H1 (cell line): ENCODE measurements at regions not wholly inside any gene's neighbourhood (a gene's known extent, or its start where the extent isn't known, plus 50 kb on each side); places are given as distances from the start of the nearest gene placed in this dataset.

Experiments used
- CTCF ChIA-PET: fragments of 300-600 bp; sonication (Branson Sonifier 250); formaldehyde crosslinking; loops from one replicate; lab custom pipeline; 2021; ENCODE audit not compliant: partially characterized antibody; lab: Charles Lee
- POLR2A ChIA-PET: fragments of 300-600 bp; sonication (Branson Sonifier 250); formaldehyde crosslinking; loops from one replicate; lab custom pipeline; 2021; ENCODE audit warnings: inconsistent platforms; ENCODE audit not compliant: partially characterized antibody; lab: Charles Lee
- DNase-seq, 2 experiments: peaks; one replicate each; pipeline versions ENCODE4 v3.0.0 to v3.0.0-alpha.2; 2010 to 2022; ENCODE audit warnings: low spot score in 2 of 2, low read depth in 1 of 2, mixed read lengths in 1 of 2
- FAIRE-seq: peaks from 2 replicates; lab custom pipeline; 2011; peaks lifted over from hg19 to GRCh38; lab: Jason Lieb, UNC
- H2AFZ ChIP-seq: 2 replicates; pipeline ENCODE4 v1.8.1; 2012; ENCODE audit warnings: low read length, inconsistent platforms
- H2AK5ac ChIP-seq: 2 replicates; pipeline ENCODE4 v1.6.1; 2013; ENCODE audit warnings: low read depth, low read length
- H2BK120ac ChIP-seq: replicated peaks from 2 replicates; pipeline ENCODE3; 2013; ENCODE audit warnings: low read depth, low read length, inconsistent platforms
- H2BK12ac ChIP-seq: 2 replicates; pipeline ENCODE4 v1.6.1; 2013; ENCODE audit warnings: low read depth, low read length
- H2BK15ac ChIP-seq: 2 replicates; pipeline ENCODE4 v1.6.1; 2013; ENCODE audit warnings: low read length
- H2BK20ac ChIP-seq: 2 replicates; pipeline ENCODE4 v1.6.1; 2013; ENCODE audit warnings: low read length
- H2BK5ac ChIP-seq: 2 replicates; pipeline ENCODE4 v1.6.1; 2013; ENCODE audit warnings: low read depth, low read length
- H3K14ac ChIP-seq: 2 replicates; pipeline ENCODE4 v1.6.1; 2013; ENCODE audit warnings: inconsistent platforms; ENCODE audit not compliant: insufficient read length
- H3K18ac ChIP-seq: 2 replicates; pipeline ENCODE4 v1.6.1; 2013; ENCODE audit warnings: low read length; ENCODE audit errors: extremely low read depth
- H3K23ac ChIP-seq: 2 replicates; pipeline ENCODE4 v1.6.1; 2013; ENCODE audit warnings: inconsistent platforms; ENCODE audit not compliant: insufficient read length
- H3K23me2 ChIP-seq: 2 replicates; pipeline ENCODE4 v1.6.1; 2013; ENCODE audit warnings: low read depth, low read length
- H3K27ac ChIP-seq: 2 replicates; pipeline ENCODE4 v1.6.1; 2011; ENCODE audit warnings: low read depth, low read length, inconsistent platforms
- H3K27me3 ChIP-seq, 4 experiments: replicated peaks in 1 of 4; 1 replicate in 1 of 4; 2 replicates in 3 of 4; pipeline versions ENCODE4 v1.6.1 to v1.8.1; 2011 to 2013; ENCODE audit warnings: low read length in 3 of 4, mild to moderate bottlenecking in 3 of 4, inconsistent platforms in 2 of 4, mixed read lengths in 2 of 4, moderate library complexity in 1 of 4; ENCODE audit not compliant: control insufficient read depth in 3 of 4, insufficient read depth in 3 of 4; ENCODE audit errors: extremely low read depth in 1 of 4
- H3K36me3 ChIP-seq, 4 experiments: 2 replicates each; pipeline versions ENCODE4 v1.6.1 to v1.8.1; 2011 to 2013; ENCODE audit warnings: mild to moderate bottlenecking in 4 of 4, low read length in 3 of 4, moderate library complexity in 2 of 4, control low read depth in 1 of 4, inconsistent platforms in 1 of 4; ENCODE audit not compliant: insufficient read depth in 4 of 4, control insufficient read depth in 2 of 4
- H3K4ac ChIP-seq: replicated peaks from 2 replicates; pipeline ENCODE3; 2013; ENCODE audit warnings: low read length, low read depth, mixed read lengths, inconsistent platforms; ENCODE audit not compliant: insufficient read length
- H3K4me1 ChIP-seq, 4 experiments: replicated peaks in 1 of 4; 1 replicate in 1 of 4; 2 replicates in 3 of 4; pipeline versions ENCODE4 v1.6.1 to v1.8.1; 2011 to 2013; ENCODE audit warnings: low read length in 3 of 4, inconsistent platforms in 2 of 4, mixed read lengths in 1 of 4; ENCODE audit not compliant: insufficient read depth in 4 of 4, control insufficient read depth in 3 of 4
- H3K4me2 ChIP-seq, 2 experiments: 2 replicates each; pipeline versions ENCODE4 v1.6.1 to v1.8.1; 2011 to 2013; ENCODE audit warnings: low read depth in 2 of 2, low read length in 2 of 2, control low read depth in 1 of 2, inconsistent platforms in 1 of 2, mild to moderate bottlenecking in 1 of 2; ENCODE audit not compliant: insufficient read depth in 1 of 2
- H3K4me3 ChIP-seq, 4 experiments: fragments of 200-600, 300-600 bp in 1 of 4; sonication (generic), shearing (Covaris generic), sonication (Bioruptor Twin) in 1 of 4; 2 replicates each; pipeline versions ENCODE4 v1.5.1 to v1.8.1; 2011 to 2016; ENCODE audit warnings: low read length in 4 of 4, low read depth in 3 of 4, control low read depth in 2 of 4, inconsistent platforms in 2 of 4, mild to moderate bottlenecking in 2 of 4, mixed read lengths in 1 of 4, moderate library complexity in 1 of 4; ENCODE audit not compliant: insufficient read depth in 2 of 4; ENCODE audit errors: extremely low read depth in 1 of 4
- H3K56ac ChIP-seq: replicated peaks from 2 replicates; pipeline ENCODE3; 2013; ENCODE audit warnings: low read depth, mild to moderate bottlenecking, mixed read lengths, low read length, inconsistent platforms; ENCODE audit not compliant: insufficient read length
- H3K79me1 ChIP-seq: 2 replicates; pipeline ENCODE4 v1.6.1; 2013; ENCODE audit warnings: low read depth, low read length, control low read depth
- H3K79me2 ChIP-seq, 2 experiments: 2 replicates each; pipeline versions ENCODE4 v1.6.1 to v1.8.1; 2012 to 2013; ENCODE audit warnings: low read length in 2 of 2, mild to moderate bottlenecking in 2 of 2, inconsistent platforms in 1 of 2; ENCODE audit not compliant: insufficient read depth in 2 of 2, control insufficient read depth in 1 of 2
- H3K9ac ChIP-seq, 4 experiments: replicated peaks in 1 of 4; 1 replicate in 1 of 4; 2 replicates in 3 of 4; pipeline versions ENCODE4 v1.6.1 to v1.8.1; 2011 to 2013; ENCODE audit warnings: low read depth in 3 of 4, low read length in 3 of 4, control low read depth in 2 of 4, mild to moderate bottlenecking in 2 of 4, moderate library complexity in 2 of 4, inconsistent platforms in 1 of 4; ENCODE audit errors: extremely low read depth in 1 of 4
- H3K9me3 ChIP-seq, 2 experiments: 2 replicates each; pipeline versions ENCODE4 v1.6.1 to v1.8.1; 2012 to 2013; ENCODE audit warnings: mild to moderate bottlenecking in 2 of 2, moderate library complexity in 2 of 2, control low read depth in 1 of 2, inconsistent platforms in 1 of 2, low read depth in 1 of 2, low read length in 1 of 2, mixed read lengths in 1 of 2; ENCODE audit not compliant: insufficient read depth in 2 of 2
- H4K20me1 ChIP-seq, 2 experiments: replicated peaks in 1 of 2; 2 replicates each; pipeline versions ENCODE3 to v1.8.1; 2011 to 2013; ENCODE audit warnings: inconsistent platforms in 2 of 2, low read length in 2 of 2, mild to moderate bottlenecking in 1 of 2; ENCODE audit not compliant: insufficient read depth in 2 of 2, control insufficient read depth in 1 of 2
- H4K5ac ChIP-seq: 2 replicates; pipeline ENCODE4 v1.6.1; 2013; ENCODE audit warnings: low read length, low read depth, mixed read lengths, inconsistent platforms; ENCODE audit not compliant: insufficient read length
- H4K8ac ChIP-seq: 2 replicates; pipeline ENCODE4 v1.8.0; 2013; ENCODE audit warnings: mild to moderate bottlenecking, moderate library complexity, low read length, inconsistent platforms; ENCODE audit not compliant: insufficient read depth; ENCODE audit errors: extremely low read depth
- H4K91ac ChIP-seq: replicated peaks from 2 replicates; pipeline ENCODE3; 2013; ENCODE audit warnings: low read length, mixed read lengths, inconsistent platforms; ENCODE audit not compliant: insufficient read length
- ATF2 ChIP-seq: IDR thresholded peaks from 2 replicates; pipeline ENCODE4 v1.6.1; 2012; ENCODE audit warnings: low read length, inconsistent platforms
- CBX8 ChIP-seq: fragments of 300-800, 300-1000 bp; sonication (generic); IDR thresholded peaks from 2 replicates; pipeline ENCODE4 v1.7.1; 2016; ENCODE audit warnings: low read depth, low read length, borderline replicate concordance
- CEBPB ChIP-seq: IDR thresholded peaks from 2 replicates; pipeline ENCODE4 v1.6.1; 2012; ENCODE audit warnings: low read depth, low read length
- CHD1 ChIP-seq: IDR thresholded peaks from 2 replicates; pipeline ENCODE4 v1.6.1; 2012; ENCODE audit warnings: low read depth, low read length, improper control_type of control experiment
- EGR1 ChIP-seq: IDR thresholded peaks from 2 replicates; pipeline ENCODE4 v1.6.1; 2011; ENCODE audit warnings: low read depth, low read length, borderline replicate concordance
- EZH2 ChIP-seq: fragments of 200-600 bp; sonication (generic); IDR thresholded peaks from 2 replicates; pipeline ENCODE4 v1.7.1; 2012; ENCODE audit warnings: low read depth, mild to moderate bottlenecking, moderate library complexity, low read length, inconsistent platforms; ENCODE audit not compliant: severe bottlenecking
- HDAC2 ChIP-seq, 2 experiments: fragments of 300-600 bp in 1 of 2; sonication (generic) in 1 of 2; IDR thresholded peaks; 2 replicates each; pipeline ENCODE4 v1.6.1; 2011 to 2012; ENCODE audit warnings: low read depth in 2 of 2, low read length in 2 of 2, mild to moderate bottlenecking in 2 of 2, moderate library complexity in 2 of 2, borderline replicate concordance in 1 of 2, inconsistent platforms in 1 of 2
- KDM4A ChIP-seq: IDR thresholded peaks from one replicate; pipeline ENCODE4 v1.7.1; 2012; ENCODE audit warnings: low read depth, mild to moderate bottlenecking, moderate library complexity, low read length, inconsistent platforms; ENCODE audit not compliant: severe bottlenecking
- NANOG ChIP-seq: IDR thresholded peaks from 2 replicates; pipeline ENCODE4 v1.6.1; 2011; ENCODE audit warnings: low read length, low read depth, mild to moderate bottlenecking, inconsistent platforms; ENCODE audit not compliant: insufficient read depth, poor library complexity, severe bottlenecking
- NRF1 ChIP-seq: IDR thresholded peaks from 2 replicates; pipeline ENCODE4 v1.6.1; 2011; ENCODE audit warnings: mild to moderate bottlenecking, low read depth, low read length, improper control_type of control experiment
- POLR2AphosphoS5 ChIP-seq: IDR thresholded peaks from 2 replicates; pipeline ENCODE4 v1.6.1; 2011; ENCODE audit warnings: low read depth, low read length
- RAD21 ChIP-seq, 2 experiments: IDR thresholded peaks in 1 of 2; conservative IDR thresholded peaks in 1 of 2; 2 replicates each; pipeline ENCODE4 v1.6.1; 2011; ENCODE audit warnings: low read depth in 2 of 2, low read length in 2 of 2, improper control_type of control experiment in 1 of 2, inconsistent platforms in 1 of 2, mild to moderate bottlenecking in 1 of 2, moderate library complexity in 1 of 2
- TBP ChIP-seq: IDR thresholded peaks from 2 replicates; pipeline ENCODE4 v1.6.1; 2011; ENCODE audit warnings: low read depth, low read length, improper control_type of control experiment
- WGBS, 2 experiments: shearing (Covaris generic) in 1 of 2; methylation state at CpG; one replicate each; pipeline versions ENCODE4 v1.1.6 to v1.1.7; 2013 to 2015; ENCODE audit warnings: low lambda C conversion rate in 2 of 2, mixed read lengths in 2 of 2, inconsistent platforms in 1 of 2, low coverage in 1 of 2, missing lambda C conversion rate in 1 of 2; ENCODE audit not compliant: insufficient replicate concordance in 2 of 2, insufficient coverage in 1 of 2, insufficient read length in 1 of 2; ENCODE audit errors: extremely low coverage in 1 of 2, missing lambda C conversion rate in 1 of 2; 5-methylcytosine and 5-hydroxymethylcytosine counted together

- H3K4me2 ChIP-seq: no peak overlapping the region
- CTCF ChIA-PET: no interaction called here
- H2AFZ ChIP-seq: no peak overlapping the region
- no peak overlapping the region for H4K91ac ChIP-seq
- no peak overlapping the region for H3K23ac ChIP-seq
- DNase-seq (no peak), FAIRE-seq (no peak)
- H3K9ac ChIP-seq: no peak overlapping the region
- H2BK15ac ChIP-seq: no peak overlapping the region
- POLR2A ChIA-PET: no interaction called here
- no peaks in the 10 kb centered on the region for H3K4me1 ChIP-seq
- no peak overlapping the region for H2BK5ac ChIP-seq
- no peaks in the 10 kb centered on the region for H3K9me3 ChIP-seq
- no peak overlapping the region for H3K4me3 ChIP-seq
- H3K56ac ChIP-seq: no peak overlapping the region
- no peaks in the 10 kb centered on the region for H3K79me2 ChIP-seq
- H3K27me3 ChIP-seq: no peaks in the 10 kb centered on the region
- H4K20me1 ChIP-seq: no peaks in the 10 kb centered on the region
- H3K27ac ChIP-seq: no peak overlapping the region
- H2BK120ac ChIP-seq: no peak overlapping the region
- H3K18ac ChIP-seq: no peak overlapping the region
- H3K79me1 ChIP-seq: no peaks in the 10 kb centered on the region
- no peak overlapping the region for H3K4ac ChIP-seq
- WGBS, 2 experiments: 98% methylated on average over 2 of the region's 2 CpGs; no CpG with 5 or more reads in 1 of the 2 experiments
- no peaks in the 10 kb centered on the region; the same call in 1 of the 2 replicates for H3K23me2 ChIP-seq
- no peak overlapping the region for H4K8ac ChIP-seq
- H2AK5ac ChIP-seq: no peak overlapping the region
- H4K5ac ChIP-seq: no peak overlapping the region
- no peaks in the 10 kb centered on the region for H3K36me3 ChIP-seq
- no peak overlapping the region for H2BK20ac ChIP-seq
- no peak overlapping the region for H2BK12ac ChIP-seq
- no peak overlapping the region for H3K14ac ChIP-seq
- TF ChIP-seq CEBPB: no peak
- no peak for TF ChIP-seq CHD1
- TF ChIP-seq EZH2: no peak
- no peak for TF ChIP-seq CBX8
- TF ChIP-seq HDAC2 (IDR thresholded peaks at IDR 0.05; ENCODE audit: borderline replicate concordance in 1 of 2, low read depth in 2 of 2, low read length in 2 of 2): no peak
- TF ChIP-seq NRF1: no peak
- no peak for TF ChIP-seq NANOG
- no peak for TF ChIP-seq EGR1
- no peak for TF ChIP-seq ATF2
- TF ChIP-seq KDM4A: no peak
- TF ChIP-seq TBP: no peak
- no peak for TF ChIP-seq POLR2AphosphoS5
- no peak for TF ChIP-seq RAD21 (IDR thresholded peaks at IDR 0.05 in 1 of 2, conservative IDR thresholded peaks at IDR 0.05 in 1 of 2; ENCODE audit: low read depth in 2 of 2, low read length in 2 of 2)
Measured at GRCh38 chr3:144181062-144181461, 209.4 kb downstream of the DIPK2A start.
